GM12878 (cell line): ENCODE measurements at regions not wholly inside any gene's neighbourhood (a gene's known extent, or its start where the extent isn't known, plus 50 kb on each side); places are given as distances from the start of the nearest gene placed in this dataset.

Experiments used
- ATAC-seq: fragments of 200-7000 bp; cut with Tn5 transposase; 3 replicates; pipeline ENCODE4 v1.9.1; 2020; ENCODE audit warnings: mild to moderate bottlenecking, moderate library complexity
- BruUV-seq: library from RNA; stranded (reverse); fragments of 400-500 nt; replicated peaks from 2 replicates; lab custom pipeline; 2021; lab: Mats Ljungman, UMichigan
- CTCF ChIA-PET: fragments of 300-600 bp; sonication (Branson Sonifier 250); formaldehyde crosslinking; extraction: SDS; loops from one replicate; lab custom pipeline; 2021; ENCODE audit warnings: inconsistent platforms; lab: Yijun Ruan, JAX
- POLR2A ChIA-PET: fragments of 350-600 bp; formaldehyde crosslinking; extraction: SDS; loops from one replicate; lab custom pipeline; 2021; ENCODE audit warnings: inconsistent platforms; lab: Charles Lee
- RAD21 ChIA-PET: fragments of 300-600 bp; sonication (Branson Sonifier 250); formaldehyde crosslinking; loops from one replicate; lab custom pipeline; 2023; ENCODE audit warnings: antibody characterized with exemption; ENCODE audit not compliant: unreplicated experiment; lab: Charles Lee
- SMC1A ChIA-PET: fragments of 300-600 bp; sonication (Branson Sonifier 250); formaldehyde crosslinking; loops from one replicate; lab custom pipeline; 2023; ENCODE audit not compliant: unreplicated experiment, uncharacterized antibody; lab: Charles Lee
- DNase-seq: peaks from one replicate; pipeline ENCODE4 v3.0.0-alpha.2; 2011; ENCODE audit warnings: low read depth, low spot score
- FAIRE-seq: peaks from 3 replicates; lab custom pipeline; 2011; peaks lifted over from hg19 to GRCh38; lab: Jason Lieb, UNC
- H2AFZ ChIP-seq: 2 replicates; pipeline ENCODE4 v1.6.0; 2011; ENCODE audit warnings: low read depth, low read length, control low read depth; ENCODE audit not compliant: control insufficient read depth
- H3K27ac ChIP-seq: 2 replicates; pipeline ENCODE4 v1.5.1; 2011; ENCODE audit warnings: control low read depth; ENCODE audit not compliant: control insufficient read depth, insufficient read depth
- H3K27me3 ChIP-seq, 2 experiments: replicated peaks in 1 of 2; 2 replicates each; pipeline versions ENCODE4 v1.6.0 to v1.6.1; 2011; ENCODE audit warnings: low read length in 1 of 2; ENCODE audit not compliant: control insufficient read depth in 2 of 2, insufficient read depth in 2 of 2
- H3K36me3 ChIP-seq, 2 experiments: 2 replicates each; pipeline ENCODE4 v1.5.1; 2011; ENCODE audit warnings: low read length in 1 of 2; ENCODE audit not compliant: control insufficient read depth in 2 of 2, insufficient read depth in 2 of 2
- H3K4me1 ChIP-seq: 2 replicates; pipeline ENCODE4 v1.6.1; 2011; ENCODE audit warnings: mild to moderate bottlenecking, low read length, moderate library complexity, mixed read lengths; ENCODE audit not compliant: control insufficient read depth, insufficient read depth
- H3K4me2 ChIP-seq: 2 replicates; pipeline ENCODE4 v1.6.0; 2011; ENCODE audit warnings: control low read depth; ENCODE audit not compliant: control insufficient read depth, insufficient read depth
- H3K4me3 ChIP-seq: fragments of 200-600 bp; sonication (generic); 2 replicates; pipeline ENCODE4 v1.5.1; 2016
- H3K79me2 ChIP-seq: 2 replicates; pipeline ENCODE4 v1.6.0; 2011; ENCODE audit warnings: low read length; ENCODE audit not compliant: control insufficient read depth, insufficient read depth
- H3K9ac ChIP-seq: 2 replicates; pipeline ENCODE4 v1.8.0; 2011; ENCODE audit warnings: low read length, control low read depth, mixed read lengths; ENCODE audit not compliant: control insufficient read depth, insufficient read depth
- H3K9me3 ChIP-seq: replicated peaks from 3 replicates; pipeline ENCODE4 v1.5.1; 2011; ENCODE audit warnings: mild to moderate bottlenecking, low read length; ENCODE audit not compliant: control insufficient read depth, insufficient read depth
- H4K20me1 ChIP-seq: 2 replicates; pipeline ENCODE4 v1.6.0; 2011; ENCODE audit not compliant: control insufficient read depth, insufficient read depth
- CUX1 ChIP-seq: IDR thresholded peaks from 2 replicates; pipeline ENCODE4 v1.6.1; 2012; ENCODE audit warnings: improper control_type of control experiment, low read depth, low read length; ENCODE audit not compliant: insufficient replicate concordance
- EP300 ChIP-seq, 2 experiments: fragments of 150-350 bp in 1 of 2; IDR thresholded peaks; 2 replicates each; pipeline ENCODE4 v1.6.1; 2011 to 2012; ENCODE audit warnings: low read depth in 2 of 2, low read length in 2 of 2, borderline replicate concordance in 1 of 2, improper control_type of control experiment in 1 of 2, inconsistent platforms in 1 of 2; ENCODE audit not compliant: control insufficient read depth in 1 of 2
- FOXK2 ChIP-seq: fragments of 450-650 bp; IDR thresholded peaks from 2 replicates; pipeline ENCODE4 v1.6.1; 2017; ENCODE audit warnings: mild to moderate bottlenecking, moderate library complexity
- WGBS: methylation state at CpG from one replicate; pipeline ENCODE4 v1.1.6; 2016; ENCODE audit warnings: low lambda C conversion rate; ENCODE audit not compliant: insufficient replicate concordance, insufficient coverage; ENCODE audit errors: missing lambda C conversion rate; 5-methylcytosine and 5-hydroxymethylcytosine counted together
- in situ Hi-C: fragments of 300-500 bp; cut with MboI; formaldehyde crosslinking; loops from 9 replicates; pipeline ENCODE4 v1.14.3; 2018; ENCODE audit warnings: mixed read lengths
- intact Hi-C: fragments of 100-400 bp; cut with micrococcal nuclease; formaldehyde crosslinking; loops from one replicate; pipeline ENCODE4 v1.14.2; 2022; ENCODE audit not compliant: unreplicated experiment

- POLR2A ChIA-PET = no interaction called here
- no peak overlapping the region for H3K4me3 ChIP-seq
- H3K9me3 ChIP-seq = no peaks in the 10 kb centered on the region
- TF ChIP-seq EP300 (IDR thresholded peaks at IDR 0.05; ENCODE audit: borderline replicate concordance in 1 of 2, control insufficient read depth in 1 of 2, low read depth in 2 of 2, low read length in 2 of 2) (no peak), CUX1 (no peak), FOXK2 (no peak)
- intact Hi-C loops = no loop called here
- FAIRE-seq (no peak), ATAC-seq (no peak), DNase-seq (no peak)
- SMC1A ChIA-PET = no interaction called here
- no peaks in the 10 kb centered on the region for H3K36me3 ChIP-seq
- WGBS = 21% methylated on average over 6 of the region's 6 CpGs
- no peak overlapping the region for H3K9ac ChIP-seq
- no peaks in the 10 kb centered on the region for H4K20me1 ChIP-seq
- H3K4me1 ChIP-seq = no peaks in the 10 kb centered on the region
- CTCF ChIA-PET = no interaction called here
- no TSS peak for BruUV-seq
- RAD21 ChIA-PET = no interaction called here
- in situ Hi-C loops = no loop called here
- no peaks in the 10 kb centered on the region for H3K79me2 ChIP-seq
- no peak overlapping the region for H2AFZ ChIP-seq
- no peaks in the 10 kb centered on the region for H3K27me3 ChIP-seq
- no peak overlapping the region for H3K27ac ChIP-seq
- no peak overlapping the region for H3K4me2 ChIP-seq
These were observed 228.3 kb downstream of the TSHZ3 start for GRCh38 chr19:31120952-31121351.
